ENCODE measurements at regions not wholly inside any gene's neighbourhood (a gene's known extent, or its start where the extent isn't known, plus 50 kb on each side); places are given as distances from the start of the nearest gene placed in this dataset.

- TF ChIP-seq CHD4 (IDR thresholded peaks at IDR 0.05; ENCODE audit: borderline replicate concordance, low read length) (no peak), KDM2A (CRISPR knock-in tag; IDR thresholded peaks at IDR 0.05; ENCODE audit: borderline replicate concordance, low read depth) (no peak), EZH2 (conservative IDR thresholded peaks at IDR 0.05; ENCODE audit: low read depth, low read length) (no peak), ZMAT3 (CRISPR knock-in tag; conservative IDR thresholded peaks at IDR 0.05) (no peak), ATF2 (CRISPR knock-in tag; IDR thresholded peaks at IDR 0.05) (no peak), WIZ (CRISPR knock-in tag; IDR thresholded peaks at IDR 0.05) (no peak), HNRNPK (IDR thresholded peaks at IDR 0.05; ENCODE audit: low read depth, low read length, poor library complexity, severe bottlenecking) (no peak), POLR2A (IDR thresholded peaks at IDR 0.05; ENCODE audit: insufficient read depth in 1 of 2, low read depth in 2 of 2, low read length in 2 of 2) (no peak)
These were observed 61.8 kb upstream of the KLHL13 start for GRCh38 chrX:118178450-118178849.

Data from HepG2 (cell line).